ENCODE measurements at regions not wholly inside any gene's neighbourhood (a gene's known extent, or its start where the extent isn't known, plus 50 kb on each side); places are given as distances from the start of the nearest gene placed in this dataset.

DNA sequence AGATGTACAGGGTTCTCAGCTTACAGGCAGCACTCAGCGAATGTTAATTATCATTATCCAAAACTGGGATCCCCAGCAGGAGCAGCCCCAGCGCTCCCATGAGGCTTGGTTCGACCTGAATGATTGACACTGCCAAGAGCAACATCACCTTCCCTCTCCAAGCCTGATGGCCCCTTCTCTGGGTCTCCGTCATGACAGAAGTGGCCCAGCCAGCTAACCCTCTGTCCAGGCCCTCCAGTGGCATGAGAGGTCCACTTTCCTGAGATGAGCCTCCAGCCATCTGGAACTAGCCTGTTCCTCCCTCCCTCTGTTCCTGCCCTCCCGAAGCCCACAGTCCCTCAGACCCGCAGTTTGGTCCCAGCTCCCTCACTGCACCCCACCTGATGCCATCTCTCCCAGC lies 97.0 kb upstream of the RAB6C start:
- DNase-seq: no peak

DNA sequence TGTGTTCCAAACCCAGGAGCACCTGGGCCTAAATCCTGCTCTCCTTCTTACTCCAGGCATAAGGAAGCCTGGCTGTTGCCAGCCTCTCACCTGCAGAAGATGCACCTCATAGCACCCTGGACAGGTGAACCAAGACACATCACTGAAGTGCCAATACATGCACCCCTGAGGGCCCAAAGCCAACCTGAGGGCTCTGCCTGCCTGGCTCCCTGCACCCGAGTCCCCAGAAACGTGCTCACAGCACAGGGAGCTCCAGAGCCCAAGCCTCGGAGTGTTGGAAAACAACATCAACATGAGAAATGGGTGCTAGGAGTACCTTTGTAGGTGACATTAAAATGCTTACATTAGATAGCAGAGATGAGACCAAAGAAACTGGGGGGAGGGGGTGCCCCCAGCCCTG lies 96.3 kb upstream of the RAB6C start:
- no peak for DNase-seq

DNA sequence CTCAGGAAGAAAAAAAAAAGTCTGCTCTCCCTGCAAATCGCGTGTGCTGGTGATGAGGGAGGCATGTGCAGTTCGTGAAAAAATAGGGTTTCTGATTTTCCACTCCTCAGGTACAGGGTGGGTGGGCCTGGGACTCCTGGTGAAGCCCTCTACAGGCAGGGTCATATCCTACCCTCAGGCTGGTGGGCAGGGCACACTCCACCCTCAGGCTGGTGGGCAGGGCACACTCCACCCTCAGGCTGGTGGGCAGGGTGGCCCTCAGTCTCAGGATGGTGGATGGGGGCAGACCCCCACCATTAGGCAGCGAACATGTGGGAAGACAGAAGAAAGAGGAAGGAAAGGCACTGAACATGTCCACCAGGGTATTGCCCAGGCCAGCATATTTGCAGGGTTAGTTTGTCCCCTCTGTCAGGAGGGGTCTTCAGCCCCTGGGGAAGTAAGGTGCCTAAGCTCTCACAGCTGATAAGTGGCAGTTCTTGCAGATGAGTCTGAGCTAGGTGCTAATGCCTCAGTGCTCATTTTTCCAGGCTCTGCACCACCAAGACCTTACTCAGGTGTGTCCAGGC lies 95.2 kb upstream of the RAB6C start:
- DNase-seq: no peak

DNA sequence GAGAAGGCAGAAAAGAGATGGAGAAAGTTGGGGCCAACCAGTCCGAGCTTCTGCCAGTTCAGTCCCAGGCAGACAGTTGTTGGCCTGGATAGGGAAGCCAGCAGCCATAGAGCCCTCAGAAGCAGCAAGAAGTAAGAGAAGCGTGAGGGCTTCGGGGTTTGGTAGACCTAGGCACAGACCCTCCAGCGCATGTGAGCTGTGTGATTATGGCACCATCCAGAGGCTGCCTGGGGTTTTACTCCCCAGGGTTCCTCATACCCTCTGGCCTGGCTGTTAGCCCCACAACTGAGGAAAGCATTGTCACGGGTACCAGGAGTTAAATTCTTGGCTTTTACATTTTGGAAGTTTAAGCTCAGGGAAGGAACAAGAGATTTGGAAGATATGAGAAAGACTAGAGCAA lies 93.7 kb upstream of the RAB6C start:
- no peak for DNase-seq

DNA sequence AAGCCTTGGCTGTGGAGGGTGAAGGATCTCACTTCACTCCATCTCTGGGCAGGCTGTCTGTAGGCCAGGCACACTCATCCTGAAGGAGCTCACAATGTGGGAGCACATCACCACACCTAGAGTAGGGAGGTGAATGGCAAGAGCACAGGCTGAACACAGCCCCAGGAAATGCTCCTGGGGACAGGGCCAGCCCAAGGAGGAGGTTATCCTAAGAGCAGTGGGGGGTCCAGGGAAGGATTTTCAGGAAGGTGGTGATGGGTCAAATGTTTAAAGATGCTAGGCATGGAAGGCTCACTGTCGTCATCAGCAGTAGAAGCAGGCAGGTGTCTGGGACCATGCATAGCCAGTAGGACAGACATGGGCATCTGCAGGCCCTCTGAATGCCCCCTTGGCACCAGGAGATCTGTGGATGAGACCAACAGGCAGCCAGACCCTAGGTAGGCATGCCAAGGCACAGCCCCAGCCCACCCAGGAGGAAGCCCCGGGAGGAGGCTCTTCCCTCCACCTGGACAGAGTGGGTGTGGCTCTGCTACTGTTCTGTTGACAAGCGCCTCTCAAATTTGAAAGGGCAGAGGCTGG lies 91.7 kb upstream of the RAB6C start:
- no peak for DNase-seq

DNA sequence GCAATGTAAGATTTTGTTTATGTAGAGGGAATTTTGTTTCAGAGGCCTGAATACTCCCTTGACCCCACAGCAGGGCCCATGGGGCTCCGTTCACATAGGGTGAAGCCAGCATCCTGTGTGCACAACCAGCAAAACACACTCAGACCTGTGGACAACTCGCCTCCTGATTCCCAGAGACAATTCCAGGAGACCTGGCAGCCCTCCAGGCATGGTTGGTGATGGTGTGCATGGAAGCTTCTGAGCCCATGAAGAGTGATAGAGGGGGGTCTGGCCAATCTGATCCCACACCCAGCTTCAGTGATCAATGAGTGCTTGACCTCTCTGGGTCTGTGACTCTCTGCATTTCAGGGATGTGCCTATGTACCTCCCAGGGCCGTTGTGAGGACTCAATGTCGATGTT lies 91.0 kb upstream of the RAB6C start:
- DNase-seq: no peak

DNA sequence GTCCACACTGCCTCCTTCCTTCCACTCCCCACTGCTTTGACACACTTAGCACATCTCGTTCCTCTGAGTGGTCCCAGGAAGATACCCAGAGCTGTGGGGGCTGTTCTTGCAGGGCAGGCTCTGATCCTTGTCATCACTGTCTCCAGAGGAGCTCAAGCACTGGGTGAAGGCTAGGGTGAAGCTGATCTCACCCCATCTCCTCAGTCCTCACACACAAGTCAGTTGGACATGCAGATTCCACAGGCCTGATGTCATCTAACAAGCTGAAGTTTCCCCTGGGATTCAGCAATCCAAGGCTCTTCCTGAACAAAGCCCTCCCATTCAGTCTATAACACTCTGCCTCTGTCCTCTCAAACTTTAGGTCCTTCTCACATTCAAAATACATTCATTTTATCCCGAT lies 90.6 kb upstream of the RAB6C start:
- DNase-seq: no peak

DNA sequence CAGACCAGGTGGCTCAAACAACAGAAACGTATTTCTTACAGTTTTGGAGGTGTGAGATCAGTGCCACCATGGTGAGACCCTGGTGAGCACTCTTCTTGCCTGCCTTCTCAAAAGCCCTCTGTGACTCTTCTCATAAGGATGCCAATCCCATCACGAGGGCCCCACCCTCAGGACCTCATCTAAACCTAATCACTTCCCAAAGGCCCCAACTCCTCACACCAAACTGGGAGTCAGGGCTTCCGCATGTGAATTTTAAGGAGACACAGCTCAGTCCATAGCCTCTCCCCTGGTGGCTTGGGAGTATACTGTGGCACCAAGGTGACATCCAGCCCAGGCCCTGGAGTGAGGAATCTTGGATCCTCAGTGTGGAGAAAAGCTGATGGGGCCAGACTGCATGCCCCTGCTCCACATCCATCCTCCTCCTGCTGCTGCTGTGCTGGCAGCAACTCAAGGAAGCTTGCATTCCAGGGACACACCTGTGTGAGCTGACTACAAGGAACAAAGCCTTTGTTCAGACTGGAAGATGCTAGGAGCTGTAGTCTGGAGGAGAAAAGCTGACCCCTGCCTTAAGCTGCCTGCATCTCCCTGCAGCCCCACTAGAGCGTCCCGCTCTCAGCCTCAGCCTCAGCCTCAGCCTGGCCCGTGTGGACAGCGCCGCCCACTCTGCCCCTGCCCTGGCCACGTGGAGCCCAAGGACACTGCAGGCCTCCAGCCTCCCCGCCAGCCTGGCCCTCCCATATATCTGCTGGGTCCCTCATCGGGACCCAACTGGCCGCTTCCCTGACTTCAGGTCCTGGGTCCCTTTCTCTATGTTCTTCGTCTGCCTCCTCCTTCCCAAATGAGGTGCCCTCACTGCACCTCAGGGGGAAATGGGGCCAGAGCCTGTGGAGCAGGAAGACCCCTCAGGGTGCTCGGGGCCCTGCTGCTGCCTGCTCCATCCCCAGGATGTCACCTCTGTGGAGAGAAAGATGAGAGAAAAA lies 87.8 kb upstream of the RAB6C start:
- no peak for DNase-seq

DNA sequence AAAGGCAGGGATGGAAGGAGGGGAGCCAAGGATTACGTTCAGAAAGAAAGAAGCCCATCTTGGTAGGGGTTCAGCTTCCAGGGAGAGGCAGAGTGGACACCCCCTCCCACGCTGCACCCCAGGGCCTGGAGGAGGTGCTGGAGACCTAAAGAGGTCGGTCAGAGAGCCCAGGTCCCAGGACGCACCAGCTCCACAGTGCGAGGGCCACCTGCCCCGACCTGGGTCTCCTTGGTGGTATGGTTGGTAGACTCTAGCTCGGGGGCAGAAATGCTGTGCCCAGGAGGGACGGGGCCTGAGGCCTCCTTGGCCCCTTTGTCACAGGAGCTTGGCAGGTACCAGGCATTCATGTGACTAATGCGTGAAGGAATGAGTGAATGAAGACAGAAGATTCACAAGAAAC lies 87.1 kb upstream of the RAB6C start:
- no peak for DNase-seq

DNA sequence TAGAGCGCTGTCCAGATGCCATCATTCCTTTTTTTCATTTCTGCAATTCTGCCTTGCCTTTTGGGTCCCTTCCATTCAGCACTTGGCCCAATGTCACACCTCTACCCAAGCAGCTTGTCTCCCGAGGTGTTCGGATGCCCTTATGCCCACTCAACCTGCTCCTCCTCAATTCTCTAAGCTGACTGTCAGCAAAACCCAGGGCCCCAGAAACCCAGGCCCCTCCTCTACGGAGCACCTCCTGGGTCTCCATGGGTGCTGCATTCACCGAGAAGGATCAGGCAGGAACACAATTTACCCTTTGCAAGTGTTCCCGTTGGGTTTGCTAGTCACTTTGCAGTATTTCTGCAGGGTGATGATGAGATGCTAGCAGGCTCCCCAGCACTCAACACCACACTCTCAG lies 86.7 kb upstream of the RAB6C start:
- no peak for DNase-seq

DNA sequence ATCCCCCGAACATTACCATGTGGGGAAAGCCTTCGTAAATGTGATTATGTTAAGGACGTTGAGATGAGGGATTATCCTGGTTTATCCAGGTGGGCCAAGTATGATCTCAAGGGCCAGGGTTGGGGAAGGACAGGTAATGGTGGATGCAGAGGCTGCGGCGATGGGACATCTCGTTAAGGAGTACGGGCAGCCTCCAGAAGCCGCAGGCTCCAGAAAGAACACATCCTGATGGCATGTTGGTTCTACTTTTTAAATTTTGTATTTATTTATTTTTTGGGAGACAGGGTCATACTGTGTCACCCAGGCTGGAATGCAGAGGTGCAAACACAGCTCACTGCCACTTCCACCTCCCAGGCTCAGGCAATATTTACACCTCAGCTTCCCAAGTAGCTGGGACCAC lies 86.2 kb upstream of the RAB6C start:
- no peak for DNase-seq

DNA sequence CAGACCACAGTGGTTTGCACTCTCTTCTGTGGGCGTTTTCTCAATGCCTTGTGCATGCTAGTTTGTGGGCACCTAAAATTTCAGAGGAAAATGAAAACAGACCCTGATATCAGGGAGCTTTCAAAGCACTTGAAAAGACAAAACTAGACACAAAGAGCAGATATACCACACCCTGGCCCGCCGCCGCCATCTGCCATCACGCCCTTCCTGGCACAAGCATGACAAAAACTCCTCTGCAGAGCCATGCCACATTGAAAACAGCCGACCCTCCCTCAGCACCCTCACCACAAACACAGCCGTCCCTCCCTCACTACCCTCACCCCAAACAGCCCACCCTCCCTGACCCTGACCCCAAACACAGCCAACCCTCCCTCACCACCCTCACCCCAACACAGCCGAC lies 84.8 kb upstream of the RAB6C start:
- no peak for DNase-seq

DNA sequence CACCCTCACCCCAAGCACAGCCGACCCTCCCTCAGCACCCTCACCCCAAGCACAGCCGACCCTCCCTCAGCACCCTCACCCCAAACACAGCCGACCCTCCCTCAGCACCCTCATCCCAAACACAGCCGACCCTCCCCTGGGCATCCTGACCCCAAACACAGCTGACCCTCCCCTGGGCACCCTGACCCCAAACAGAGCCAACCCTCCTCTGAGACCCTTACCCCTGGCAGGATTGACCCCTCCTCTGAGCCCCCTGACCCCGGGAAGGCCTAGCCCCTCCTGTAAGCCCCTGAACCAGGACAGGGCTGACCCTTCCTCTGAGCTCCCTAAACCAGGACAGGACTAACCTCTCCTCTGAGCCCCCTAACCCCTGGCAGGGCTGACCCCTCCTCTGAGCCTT lies 84.4 kb upstream of the RAB6C start:
- DNase-seq: no peak

DNA sequence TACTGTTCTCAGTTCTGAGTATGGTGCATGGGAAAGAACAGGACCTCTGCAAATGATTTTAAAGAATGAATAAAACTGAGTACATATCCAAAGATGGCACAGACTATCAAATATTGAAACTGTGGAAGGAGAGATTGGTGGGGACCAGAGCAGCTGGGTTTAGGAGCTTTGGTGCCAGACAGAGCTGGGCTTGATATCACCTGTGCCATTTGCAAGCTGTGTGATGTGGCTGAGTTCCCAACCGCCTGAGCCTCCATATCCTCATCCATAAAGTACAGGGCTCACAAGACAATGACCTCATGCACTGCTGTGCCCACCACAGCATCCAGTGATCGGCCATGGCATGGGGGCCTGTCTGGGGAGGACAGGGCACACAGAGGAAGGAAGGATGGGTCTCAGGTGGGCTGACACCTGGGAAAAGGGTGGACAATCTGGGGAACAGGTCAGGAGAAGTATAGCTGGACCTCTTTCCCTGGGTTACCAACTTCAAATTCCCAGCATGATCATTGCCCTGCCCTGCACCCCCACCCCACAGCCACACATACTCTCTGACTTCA lies 83.9 kb upstream of the RAB6C start:
- no peak for DNase-seq

DNA sequence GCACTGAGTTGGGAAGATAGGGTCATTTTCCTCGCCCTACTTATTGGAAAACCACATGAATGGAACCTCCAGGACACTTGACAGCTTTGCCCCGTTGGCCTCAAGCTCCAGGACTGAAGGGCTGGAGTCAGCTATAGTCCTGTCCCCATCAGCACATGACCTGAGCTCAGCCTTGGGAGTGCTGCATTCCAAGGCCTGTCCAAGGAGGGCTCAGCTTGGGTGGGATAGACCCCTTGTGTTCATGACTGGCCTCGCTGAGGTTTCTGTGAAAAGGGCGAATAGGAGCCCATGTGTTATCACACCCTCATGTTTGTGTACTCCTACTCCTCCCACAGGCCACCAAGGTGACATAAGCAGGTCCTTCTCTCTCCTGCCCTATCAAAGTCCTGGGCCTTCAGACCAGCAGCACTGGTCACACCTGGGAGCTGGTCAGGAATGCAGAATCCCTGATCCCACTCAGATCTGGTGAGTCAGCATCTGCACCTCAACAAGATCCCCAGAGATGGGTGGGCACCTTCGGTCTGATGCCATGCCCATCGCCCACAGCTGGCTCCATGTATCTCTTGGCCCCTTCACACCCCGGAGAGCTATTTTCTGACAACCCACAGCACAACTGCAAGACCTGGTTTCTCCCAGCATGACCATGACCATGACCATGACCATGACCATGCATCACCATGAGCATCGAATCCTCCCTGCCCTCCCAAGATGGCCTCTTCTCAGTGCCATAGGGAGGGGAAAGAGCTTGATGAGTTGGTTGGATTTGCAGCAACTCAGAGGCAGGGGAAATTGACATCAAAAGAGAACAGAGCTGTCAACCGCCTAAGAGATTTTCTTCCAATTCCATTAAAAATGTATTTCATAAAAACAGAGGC lies 83.0 kb upstream of the RAB6C start:
- no peak for DNase-seq

DNA sequence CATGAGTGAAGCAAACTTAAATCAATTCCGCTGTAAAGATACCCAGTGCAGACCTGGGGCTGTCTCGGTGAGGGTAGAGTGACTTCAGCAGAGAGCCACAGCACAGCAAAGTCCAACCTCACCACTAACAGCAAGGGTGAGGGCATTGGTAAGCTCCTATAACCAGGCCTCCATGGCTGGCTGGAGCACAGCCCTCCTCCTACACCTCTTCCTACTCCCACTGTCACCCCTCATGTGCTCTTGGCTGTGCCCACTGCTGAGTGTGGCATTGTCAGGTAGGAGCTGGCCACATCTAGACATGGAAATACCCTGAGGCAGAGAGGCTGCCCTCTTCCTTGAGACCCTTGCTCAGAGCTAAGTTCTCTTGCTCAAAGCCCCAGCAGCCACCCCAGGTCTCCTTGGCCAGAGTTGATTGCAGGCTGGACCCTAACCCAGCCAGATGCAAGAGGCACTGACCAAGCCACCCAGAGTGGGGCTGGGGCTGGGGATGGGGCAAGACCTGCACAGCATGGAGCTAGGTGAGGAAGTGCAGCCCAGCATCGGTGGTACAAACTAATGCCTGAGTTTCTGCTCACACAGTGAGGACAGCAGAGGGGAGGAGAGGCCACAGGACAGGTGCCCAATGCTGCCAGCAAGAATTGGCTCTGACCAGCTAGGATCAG lies 77.6 kb upstream of the RAB6C start:
- no peak for DNase-seq

DNA sequence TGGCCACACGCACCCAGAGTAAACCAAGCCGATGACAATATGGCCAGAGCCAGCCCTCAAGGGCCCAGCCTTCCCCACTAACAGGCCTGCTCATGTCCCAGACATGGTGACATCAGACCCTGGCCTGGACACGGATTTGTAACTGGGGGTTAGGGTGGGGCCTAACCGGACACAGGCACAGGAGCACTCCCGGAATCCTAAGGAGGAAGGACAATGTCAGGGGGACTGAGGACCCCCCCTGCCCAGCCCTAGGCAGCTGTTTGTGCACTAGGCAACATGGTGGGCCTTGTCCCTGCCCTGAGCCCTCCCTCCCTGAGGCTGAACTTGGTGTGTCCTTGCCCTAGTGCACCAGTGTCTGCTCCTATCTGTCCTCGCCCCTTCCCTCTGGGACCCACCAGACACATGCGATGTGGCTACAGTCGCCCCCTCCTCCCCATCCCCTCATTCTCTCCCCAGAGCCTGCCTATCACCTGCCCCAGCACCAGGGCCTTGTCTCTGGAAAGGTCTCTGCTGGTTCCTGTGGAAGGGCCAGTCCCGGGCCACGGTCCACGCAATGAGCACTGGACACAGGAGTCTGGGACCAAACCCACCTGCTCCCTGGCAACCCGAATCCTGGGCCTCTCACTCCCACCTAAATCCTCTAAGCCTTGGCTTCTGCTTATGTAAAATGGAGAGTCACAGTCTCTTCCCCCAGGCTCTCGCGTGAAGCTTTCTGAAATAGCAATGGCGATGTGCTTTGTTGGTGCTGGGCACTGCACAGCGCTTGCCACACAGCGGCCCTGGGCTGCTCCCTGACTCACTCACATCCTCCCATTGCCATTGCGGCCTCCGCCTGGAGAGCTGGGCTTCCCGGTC lies 76.5 kb upstream of the RAB6C start:
- DNase-seq: no peak

DNA sequence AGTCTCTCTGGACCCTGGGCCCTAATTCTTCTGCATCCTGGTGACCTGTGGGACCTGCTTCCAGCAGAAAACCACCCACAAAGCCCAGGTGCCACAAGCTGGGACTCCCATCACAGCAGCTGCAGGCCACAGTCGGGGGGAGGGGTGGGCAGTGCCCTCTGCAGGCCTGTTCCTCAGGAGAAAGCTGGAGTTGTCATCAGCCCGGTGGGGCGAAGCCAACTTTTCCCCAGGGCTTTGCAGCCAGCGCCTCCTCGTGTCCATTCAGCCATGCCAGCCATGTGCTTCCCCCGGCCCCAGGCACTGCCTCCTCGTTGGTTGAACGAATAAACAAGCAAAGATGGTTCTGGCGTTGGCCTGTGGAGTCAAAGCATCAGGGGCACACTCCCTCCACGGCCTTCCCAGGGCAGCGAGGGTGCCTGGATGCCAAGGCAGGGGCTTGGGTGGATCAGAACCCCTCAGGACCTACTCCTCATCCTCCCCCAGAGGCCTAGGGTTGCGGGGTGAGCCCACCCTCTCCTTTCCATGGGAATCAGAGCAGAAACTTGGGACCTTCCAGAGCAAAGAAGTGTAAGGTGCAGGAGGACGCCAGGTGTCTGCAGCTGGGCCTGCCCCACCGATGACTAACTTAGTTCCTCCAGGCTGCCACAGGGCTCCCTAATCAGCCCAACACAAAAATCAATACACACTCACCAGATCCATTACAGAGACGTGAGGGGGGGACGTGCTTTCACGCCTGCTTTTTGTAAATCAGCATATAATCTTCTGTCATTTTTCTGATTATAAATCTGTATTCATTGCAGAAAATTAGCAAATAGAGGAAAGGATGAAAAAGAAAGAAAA lies 75.7 kb upstream of the RAB6C start:
- DNase-seq: no peak

DNA sequence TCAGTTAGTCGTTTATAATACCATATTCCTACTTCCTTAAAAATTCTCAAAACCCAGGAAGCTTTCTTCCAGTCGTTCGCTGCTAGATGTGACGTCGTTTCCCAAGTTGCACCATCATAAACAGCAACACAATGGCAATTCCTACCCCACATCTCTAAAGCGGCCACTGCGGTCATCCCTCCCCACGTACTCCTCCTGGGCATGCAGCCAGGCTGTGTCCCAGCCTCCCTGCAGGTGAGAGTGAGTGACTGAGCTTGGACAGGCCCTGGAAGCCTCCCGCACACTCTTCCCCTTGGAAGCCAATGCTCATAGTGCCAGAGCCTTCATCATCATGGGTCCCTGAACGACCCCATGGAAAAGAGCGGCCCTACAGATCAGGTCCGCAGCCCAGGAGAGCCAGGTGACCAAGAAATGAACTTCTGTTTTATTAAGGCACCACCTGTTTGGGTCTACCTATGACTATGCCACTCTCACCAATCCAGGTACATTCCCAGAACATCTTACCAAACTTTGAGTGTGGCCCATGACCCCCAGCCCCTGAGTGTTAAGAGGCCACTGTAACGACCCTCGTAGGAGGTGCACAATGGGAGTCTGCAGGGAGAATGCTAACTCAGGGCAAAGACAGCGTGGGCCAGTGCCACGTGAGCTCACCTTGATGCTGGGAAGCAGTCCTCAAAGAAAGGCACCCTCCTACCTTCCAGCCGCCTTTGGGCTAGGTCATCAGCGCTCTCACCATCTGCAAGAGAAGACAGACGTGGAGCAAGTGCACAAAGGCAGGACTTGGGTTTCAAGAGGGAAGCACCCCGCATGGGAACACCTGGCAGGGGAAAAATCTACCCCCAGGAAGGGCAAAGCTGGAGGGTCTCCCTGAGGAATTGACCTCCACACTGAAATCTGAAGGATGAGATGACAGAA lies 74.7 kb upstream of the RAB6C start:
- DNase-seq: no peak

Data from SIG-M5 (cell line).